ENCODE measurements at regions not wholly inside any gene's neighbourhood (a gene's known extent, or its start where the extent isn't known, plus 50 kb on each side); places are given as distances from the start of the nearest gene placed in this dataset.

DNA sequence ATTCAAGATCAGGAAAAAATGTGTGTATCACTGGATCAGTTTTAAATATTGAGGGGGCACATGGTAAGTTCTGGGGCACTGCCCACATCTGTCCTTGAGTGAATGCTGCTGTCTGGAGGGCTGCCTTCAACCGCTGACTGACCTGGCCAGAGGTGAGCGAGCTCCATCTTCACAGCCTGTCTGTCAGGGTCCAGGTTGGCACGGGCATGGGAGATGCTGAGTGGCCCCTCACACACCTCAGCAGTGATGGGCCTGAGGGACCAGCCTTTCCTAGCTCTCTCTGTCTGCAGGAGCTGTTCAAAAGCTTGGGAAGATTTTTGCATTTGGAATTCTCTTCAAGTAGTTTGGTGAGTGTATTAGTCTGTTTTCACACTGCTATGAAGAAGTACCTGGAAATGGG lies 114.8 kb upstream of the ALKAL2 start:
- no peak overlapping the region for H3K4me3 ChIP-seq
- TF ChIP-seq CTCF (IDR thresholded peaks at IDR 0.05; ENCODE audit: borderline replicate concordance): no peak
- DNase-seq: no peak
- peaks cover 15% of the 10 kb centered on the region for H3K27me3 ChIP-seq (ENCODE audit: low read depth)
- intact Hi-C loops (cut with micrococcal nuclease): no loop called here
- H3K27ac ChIP-seq (replicated peaks): no peak overlapping the region
- no peaks in the 10 kb centered on the region for H3K4me1 ChIP-seq
- no peaks in the 10 kb centered on the region for H3K36me3 ChIP-seq
- peaks cover 13% of the 10 kb centered on the region for H3K9me3 ChIP-seq (replicated peaks)

GRCh38 chr2:402206-402605 lies 114.3 kb upstream of the ALKAL2 start:
- Histone ChIP-seq H3K36me3 (no peaks in the 10 kb centered on the region), H3K27ac (replicated peaks) (no peak overlapping the region), H3K4me1 (no peaks in the 10 kb centered on the region), H3K9me3 (replicated peaks) (peaks cover 13% of the 10 kb centered on the region), H3K27me3 (ENCODE audit: low read depth) (peaks cover 15% of the 10 kb centered on the region), H3K4me3 (no peak overlapping the region)
- intact Hi-C loops (cut with micrococcal nuclease): no loop called here
- DNase-seq: no peak
- no peak for TF ChIP-seq CTCF (IDR thresholded peaks at IDR 0.05; ENCODE audit: borderline replicate concordance)

DNA sequence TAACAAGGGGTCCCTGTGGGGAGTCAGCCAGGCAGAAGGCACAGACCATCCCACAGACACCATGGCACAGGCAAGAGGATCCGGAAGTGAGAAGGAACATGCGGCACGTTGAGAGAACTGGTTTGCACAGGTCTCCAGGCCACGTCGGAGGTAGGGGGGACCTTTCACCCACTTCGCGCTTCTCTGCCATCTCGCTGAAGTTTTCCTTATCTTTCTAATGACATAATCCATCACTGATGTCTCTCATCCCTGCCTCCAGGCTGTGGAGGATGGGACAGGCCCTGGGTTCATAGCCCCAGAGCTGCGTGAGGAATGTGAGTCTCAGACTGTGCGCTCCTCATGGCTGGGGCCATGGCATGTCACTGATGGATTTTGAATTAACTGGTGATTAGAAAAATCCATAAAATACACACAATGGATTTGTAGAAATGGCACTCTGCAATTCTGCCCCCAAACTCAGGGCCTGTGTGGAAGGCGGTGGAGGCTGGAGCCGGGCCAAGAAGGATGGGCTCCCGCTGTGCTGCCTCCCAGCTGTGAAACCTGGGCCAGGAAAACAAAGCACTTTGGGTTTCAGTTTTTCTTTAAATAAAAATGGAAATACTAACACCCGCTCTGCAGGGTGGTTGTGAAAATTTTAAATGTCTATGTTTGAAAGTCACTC lies 113.3 kb upstream of the ALKAL2 start:
- Histone ChIP-seq H3K4me3 (no peak overlapping the region), H3K27ac (replicated peaks) (no peak overlapping the region), H3K27me3 (ENCODE audit: low read depth) (peaks cover 20% of the 10 kb centered on the region), H3K4me1 (no peaks in the 10 kb centered on the region), H3K9me3 (replicated peaks) (peaks cover 13% of the 10 kb centered on the region), H3K36me3 (no peaks in the 10 kb centered on the region)
- no peak for TF ChIP-seq CTCF (IDR thresholded peaks at IDR 0.05; ENCODE audit: borderline replicate concordance)
- no peak for DNase-seq
- intact Hi-C loops (cut with micrococcal nuclease): no loop called here

DNA sequence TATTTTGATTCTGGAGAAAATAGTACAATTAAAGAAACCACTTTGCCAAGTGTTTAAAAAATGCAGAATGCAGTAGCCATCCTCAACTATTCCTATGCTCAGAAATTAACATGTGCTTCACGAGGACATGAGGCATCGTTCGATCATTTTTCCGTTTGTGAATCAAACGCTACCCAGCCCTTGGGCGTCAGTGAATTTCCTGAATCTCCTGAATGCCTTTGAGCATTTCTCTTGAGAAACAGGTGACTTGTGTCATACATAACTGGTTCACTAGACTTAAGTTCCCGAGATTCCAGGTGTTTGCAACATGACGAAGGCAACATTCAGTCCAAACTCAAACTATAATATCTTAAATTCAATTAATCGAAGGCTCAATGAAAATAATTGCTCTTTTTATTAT lies 110.0 kb upstream of the ALKAL2 start:
- peaks cover 43% of the 10 kb centered on the region for H3K27me3 ChIP-seq (ENCODE audit: low read depth)
- H3K4me3 ChIP-seq: no peak overlapping the region
- intact Hi-C loops (cut with micrococcal nuclease): no loop called here
- no peak for DNase-seq
- TF ChIP-seq CTCF (IDR thresholded peaks at IDR 0.05; ENCODE audit: borderline replicate concordance): no peak
- H3K9me3 ChIP-seq (replicated peaks): no peaks in the 10 kb centered on the region
- no peaks in the 10 kb centered on the region for H3K4me1 ChIP-seq
- H3K27ac ChIP-seq (replicated peaks): no peak overlapping the region
- H3K36me3 ChIP-seq: no peaks in the 10 kb centered on the region

GRCh38 chr2:397521-397920 lies 109.6 kb upstream of the ALKAL2 start:
- Histone ChIP-seq H3K36me3 (no peaks in the 10 kb centered on the region), H3K9me3 (replicated peaks) (no peaks in the 10 kb centered on the region), H3K27ac (replicated peaks) (no peak overlapping the region), H3K27me3 (ENCODE audit: low read depth) (peaks cover 47% of the 10 kb centered on the region), H3K4me1 (no peaks in the 10 kb centered on the region), H3K4me3 (no peak overlapping the region)
- intact Hi-C loops (cut with micrococcal nuclease): no loop called here
- no peak for DNase-seq
- no peak for TF ChIP-seq CTCF (IDR thresholded peaks at IDR 0.05; ENCODE audit: borderline replicate concordance)

All from left ventricle myocardium inferior (tissue), 1 donor.